Epithelial cell of proximal tubule (primary cell): ENCODE measurements at regions not wholly inside any gene's neighbourhood (a gene's known extent, or its start where the extent isn't known, plus 50 kb on each side); places are given as distances from the start of the nearest gene placed in this dataset.

Experiments used
- DNase-seq: peaks from one replicate; pipeline ENCODE4 v3.0.0-alpha.2; 2011; ENCODE audit warnings: low read depth
- H3K4me3 ChIP-seq: 2 replicates; pipeline ENCODE4 v1.5.1; 2011; ENCODE audit warnings: low read depth, mild to moderate bottlenecking, low read length
- CTCF ChIP-seq: conservative IDR thresholded peaks from 2 replicates; pipeline ENCODE4 v1.5.1; 2012; ENCODE audit warnings: low read depth, mild to moderate bottlenecking, low read length

- H3K4me3 ChIP-seq = no peak overlapping the region
- no peak for DNase-seq
- TF ChIP-seq CTCF = no peak
These were observed 109.9 kb upstream of the SSBP2 start for GRCh38 chr5:81860778-81861177.

- no peak overlapping the region for H3K4me3 ChIP-seq
- no peak for DNase-seq
- TF ChIP-seq CTCF = no peak
These were observed 108.7 kb upstream of the SSBP2 start for GRCh38 chr5:81859624-81860023.

- H3K4me3 ChIP-seq = peak overlapping the region; percentile 35
- TF ChIP-seq CTCF = peak; percentile 42
- DNase-seq = no peak
These were observed 106.3 kb upstream of the SSBP2 start for GRCh38 chr5:81856948-81857928.

GRCh38 chr5:81855591-81855990, 104.7 kb upstream of the SSBP2 start:
- DNase-seq = no peak
- no peak overlapping the region for H3K4me3 ChIP-seq
- TF ChIP-seq CTCF = no peak

GRCh38 chr5:81854915-81855314, 104.0 kb upstream of the SSBP2 start:
- H3K4me3 ChIP-seq = no peak overlapping the region
- TF ChIP-seq CTCF = no peak
- no peak for DNase-seq

GRCh38 chr5:81854485-81854884, 103.6 kb upstream of the SSBP2 start:
- no peak overlapping the region for H3K4me3 ChIP-seq
- DNase-seq = no peak
- peak; percentile 40 for TF ChIP-seq CTCF

- no peak overlapping the region for H3K4me3 ChIP-seq
- no peak for DNase-seq
- no peak for TF ChIP-seq CTCF
These were observed 102.1 kb upstream of the SSBP2 start for GRCh38 chr5:81853030-81853357.
